ENCODE measurements at regions not wholly inside any gene's neighbourhood (a gene's known extent, or its start where the extent isn't known, plus 50 kb on each side); places are given as distances from the start of the nearest gene placed in this dataset.
A peak's percentile ranks its signal among the peaks of the same experiment; 100 is the strongest.

- CTCF ChIA-PET, result interaction anchor here (0.5 to 3.6 kb wide), 33 partner anchors 10 to 576 kb away, joined by 3 to 21 read pairs (median 4); no protein-coding TSS in a partner anchor
- 29% methylated on average over 13 of the region's 13 CpGs for WGBS (ENCODE audit: missing lambda C conversion rate)
- POLR2A ChIA-PET, result interaction anchor here (0.6 kb wide), 1 partner anchor 1085 kb away, joined by 4 read pairs; no protein-coding TSS in a partner anchor
Observed at GRCh38 chr13:97855570-97856303, 97.7 kb upstream of the IPO5 start.

More at GRCh38 chr13:97855570-97856303, 97.7 kb upstream of the IPO5 start:
- FAIRE-seq (no peak), ATAC-seq (peak; percentile 89 to 94), DNase-seq (ENCODE audit: low read depth in 1 of 2, low spot score in 1 of 2) (peak; percentile 47 to 65)
- Histone ChIP-seq H3K27ac (peak overlapping the region in 1 of 2 experiments; percentile 0; a peak in 1 of 6 replicates), H3K4me1 (peaks cover 14% of the 10 kb centered on the region; the same call in 1 of the 3 replicates), H3K4me2 (peak overlapping the region; percentile 52; the same call in 2 of the 3 replicates), H3K9me3 (no peaks in the 10 kb centered on the region), H3K4me3 (no peak overlapping the region)
- TF ChIP-seq PHF8 (IDR thresholded peaks at IDR 0.05; ENCODE audit: borderline replicate concordance, low read depth) (no peak), ESRRA (IDR thresholded peaks at IDR 0.05; ENCODE audit: borderline replicate concordance, low read length) (no peak), POLR2AphosphoS2 (conservative IDR thresholded peaks at IDR 0.05; ENCODE audit: low read length) (no peak), MAFK (IDR thresholded peaks at IDR 0.05; ENCODE audit: partially characterized antibody) (no peak), RARB (CRISPR knock-in tag; IDR thresholded peaks at IDR 0.05) (no peak), SMC3 (IDR thresholded peaks at IDR 0.05) (peak; percentile 87), RFX5 (IDR thresholded peaks at IDR 0.05) (no peak), POLR2A (IDR thresholded peaks at IDR 0.05; ENCODE audit: low read length) (no peak), CHD2 (IDR thresholded peaks at IDR 0.05; ENCODE audit: low read length, partially characterized antibody) (no peak), REST (IDR thresholded peaks at IDR 0.05) (no peak), JUNB (IDR thresholded peaks at IDR 0.05) (no peak), EP300 (IDR thresholded peaks at IDR 0.05) (no peak), FOSL2 (IDR thresholded peaks at IDR 0.05) (no peak), FOSL2 (CRISPR knock-in tag; IDR thresholded peaks at IDR 0.05) (no peak), EHF (CRISPR knock-in tag; IDR thresholded peaks at IDR 0.05) (no peak), EHMT2 (IDR thresholded peaks at IDR 0.05; ENCODE audit: low read depth) (no peak), RAD21 (conservative IDR thresholded peaks at IDR 0.05 in 1 of 2, IDR thresholded peaks at IDR 0.05 in 1 of 2) (peak; percentile 90 to 91), CTCF (IDR thresholded peaks at IDR 0.05) (peak; percentile 81), HOXB13 (CRISPR knock-in tag; IDR thresholded peaks at IDR 0.05; ENCODE audit: low read depth) (no peak), ZC3H11A (IDR thresholded peaks at IDR 0.05) (no peak), CBX2 (IDR thresholded peaks at IDR 0.05; ENCODE audit: borderline replicate concordance, low read depth) (no peak), HMGXB4 (CRISPR knock-in tag; IDR thresholded peaks at IDR 0.05; ENCODE audit: borderline replicate concordance) (no peak), NPAS2 (CRISPR knock-in tag; IDR thresholded peaks at IDR 0.05; ENCODE audit: borderline replicate concordance) (no peak)

All from A549 (cell line).